ENCODE measurements at regions not wholly inside any gene's neighbourhood (a gene's known extent, or its start where the extent isn't known, plus 50 kb on each side); places are given as distances from the start of the nearest gene placed in this dataset.

DNA sequence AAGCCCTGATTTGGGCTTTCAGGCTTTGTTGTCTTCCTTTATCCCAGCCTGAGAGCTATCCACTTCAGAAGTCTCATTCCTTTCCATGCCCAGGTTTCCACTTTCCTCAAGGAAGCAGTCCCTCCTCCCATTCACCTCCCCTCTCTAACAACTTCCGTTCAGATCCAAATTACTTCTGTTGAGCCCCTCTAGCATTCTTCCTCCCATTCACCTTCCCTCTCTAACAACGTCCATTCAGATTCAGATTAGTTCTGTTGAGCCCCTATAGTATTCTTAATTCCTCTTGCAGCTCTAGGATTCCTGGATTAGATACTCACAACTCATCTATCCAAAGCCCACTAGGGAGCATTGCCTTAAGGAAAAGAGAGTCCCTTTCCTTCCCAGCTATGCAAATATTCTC, 216.8 kb downstream of the RAD51AP2 start:
- TF ChIP-seq, protein P1, sequence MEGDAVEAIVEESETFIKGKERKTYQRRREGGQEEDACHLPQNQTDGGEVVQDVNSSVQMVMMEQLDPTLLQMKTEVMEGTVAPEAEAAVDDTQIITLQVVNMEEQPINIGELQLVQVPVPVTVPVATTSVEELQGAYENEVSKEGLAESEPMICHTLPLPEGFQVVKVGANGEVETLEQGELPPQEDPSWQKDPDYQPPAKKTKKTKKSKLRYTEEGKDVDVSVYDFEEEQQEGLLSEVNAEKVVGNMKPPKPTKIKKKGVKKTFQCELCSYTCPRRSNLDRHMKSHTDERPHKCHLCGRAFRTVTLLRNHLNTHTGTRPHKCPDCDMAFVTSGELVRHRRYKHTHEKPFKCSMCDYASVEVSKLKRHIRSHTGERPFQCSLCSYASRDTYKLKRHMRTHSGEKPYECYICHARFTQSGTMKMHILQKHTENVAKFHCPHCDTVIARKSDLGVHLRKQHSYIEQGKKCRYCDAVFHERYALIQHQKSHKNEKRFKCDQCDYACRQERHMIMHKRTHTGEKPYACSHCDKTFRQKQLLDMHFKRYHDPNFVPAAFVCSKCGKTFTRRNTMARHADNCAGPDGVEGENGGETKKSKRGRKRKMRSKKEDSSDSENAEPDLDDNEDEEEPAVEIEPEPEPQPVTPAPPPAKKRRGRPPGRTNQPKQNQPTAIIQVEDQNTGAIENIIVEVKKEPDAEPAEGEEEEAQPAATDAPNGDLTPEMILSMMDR (IDR thresholded peaks at IDR 0.05): no peak
- TF ChIP-seq POLR2A (IDR thresholded peaks at IDR 0.05): no peak

Data from testis (tissue), 2 donors.